Trophoblast cell (in vitro differentiated cells and primary cell): ENCODE measurements at regions not wholly inside any gene's neighbourhood (a gene's known extent, or its start where the extent isn't known, plus 50 kb on each side); places are given as distances from the start of the nearest gene placed in this dataset.

ENCODE experiments used
- DNase-seq, 2 donors: peaks; one replicate each; pipeline ENCODE4 v3.0.0-alpha.2; 2016
- H2AFZ ChIP-seq: 2 replicates; pipeline ENCODE4 v1.6.1; 2013; ENCODE audit warnings: low read length, moderate library complexity, mild to moderate bottlenecking; ENCODE audit not compliant: insufficient read depth, poor library complexity
- H2AK5ac ChIP-seq: 2 replicates; pipeline ENCODE4 v1.6.1; 2013; ENCODE audit warnings: mild to moderate bottlenecking, low read length
- H2BK120ac ChIP-seq: 2 replicates; pipeline ENCODE4 v1.6.1; 2013; ENCODE audit warnings: low read length, mild to moderate bottlenecking, moderate library complexity; ENCODE audit not compliant: insufficient read depth, poor library complexity
- H2BK12ac ChIP-seq: 2 replicates; pipeline ENCODE4 v1.6.1; 2013; ENCODE audit warnings: mild to moderate bottlenecking, low read length, moderate library complexity
- H2BK5ac ChIP-seq: 2 replicates; pipeline ENCODE4 v1.6.1; 2013; ENCODE audit warnings: low read length, low read depth, moderate library complexity, mild to moderate bottlenecking; ENCODE audit not compliant: poor library complexity
- H3K14ac ChIP-seq: 2 replicates; pipeline ENCODE4 v1.6.1; 2013; ENCODE audit warnings: mild to moderate bottlenecking, low read length
- H3K18ac ChIP-seq: 2 replicates; pipeline ENCODE4 v1.6.1; 2013; ENCODE audit warnings: mild to moderate bottlenecking, low read length
- H3K23ac ChIP-seq: 2 replicates; pipeline ENCODE4 v1.6.1; 2013; ENCODE audit warnings: low read length
- H3K27ac ChIP-seq: 2 replicates; pipeline ENCODE4 v1.5.1; 2013; ENCODE audit warnings: low read depth, mild to moderate bottlenecking, inconsistent platforms, low read length, moderate library complexity
- H3K27me3 ChIP-seq: 2 replicates; pipeline ENCODE4 v1.6.1; 2013; ENCODE audit warnings: inconsistent platforms, mild to moderate bottlenecking, low read length, moderate library complexity; ENCODE audit not compliant: insufficient read depth
- H3K36me3 ChIP-seq, 2 experiments: 1 replicate in 1 of 2; 2 replicates in 1 of 2; pipeline ENCODE4 v1.6.1; 2013; ENCODE audit warnings: low read length in 2 of 2, mild to moderate bottlenecking in 2 of 2, moderate library complexity in 1 of 2; ENCODE audit not compliant: insufficient read depth in 2 of 2, control insufficient read depth in 1 of 2
- H3K4ac ChIP-seq: 2 replicates; pipeline ENCODE4 v1.6.1; 2013; ENCODE audit warnings: low read depth, mild to moderate bottlenecking, low read length, moderate library complexity
- H3K4me1 ChIP-seq, 2 experiments: 1 replicate in 1 of 2; 2 replicates in 1 of 2; pipeline ENCODE4 v1.6.1; 2013; ENCODE audit warnings: low read length in 2 of 2, mild to moderate bottlenecking in 2 of 2, moderate library complexity in 1 of 2; ENCODE audit not compliant: insufficient read depth in 2 of 2, control insufficient read depth in 1 of 2
- H3K4me2 ChIP-seq: 2 replicates; pipeline ENCODE4 v1.6.1; 2013; ENCODE audit warnings: inconsistent platforms, mild to moderate bottlenecking, low read length, moderate library complexity
- H3K4me3 ChIP-seq: 2 replicates; pipeline ENCODE4 v1.5.1; 2013; ENCODE audit warnings: mild to moderate bottlenecking, low read depth, low read length, inconsistent platforms
- H3K79me1 ChIP-seq: one replicate; pipeline ENCODE4 v1.6.1; 2013; ENCODE audit warnings: low read length
- H3K79me2 ChIP-seq: 2 replicates; pipeline ENCODE4 v1.6.1; 2013; ENCODE audit warnings: low read length, mild to moderate bottlenecking; ENCODE audit not compliant: control insufficient read depth, insufficient read depth, poor library complexity
- H3K9ac ChIP-seq: 2 replicates; pipeline ENCODE4 v1.6.1; 2013; ENCODE audit warnings: mild to moderate bottlenecking, low read length
- H3K9me3 ChIP-seq: 2 replicates; pipeline ENCODE4 v1.6.1; 2013; ENCODE audit warnings: low read depth, mild to moderate bottlenecking, control low read depth, inconsistent platforms, low read length; ENCODE audit not compliant: insufficient read depth
- H4K12ac ChIP-seq: 2 replicates; pipeline ENCODE4 v1.6.1; 2013; ENCODE audit warnings: low read depth, mild to moderate bottlenecking, low read length, moderate library complexity
- H4K8ac ChIP-seq: 2 replicates; pipeline ENCODE4 v1.6.1; 2013; ENCODE audit warnings: low read depth, mild to moderate bottlenecking, low read length, moderate library complexity
- H4K91ac ChIP-seq: one replicate; pipeline ENCODE4 v1.6.1; 2013; ENCODE audit warnings: low read depth, mild to moderate bottlenecking, low read length, moderate library complexity
- WGBS: extraction: QIAGEN DNeasy Blood & Tissue Kit; methylation state at CpG from one replicate; pipeline ENCODE4 v1.1.7; 2013; ENCODE audit warnings: missing lambda C conversion rate; ENCODE audit not compliant: insufficient read length, insufficient coverage; ENCODE audit errors: extremely low coverage; 5-methylcytosine and 5-hydroxymethylcytosine counted together

DNA sequence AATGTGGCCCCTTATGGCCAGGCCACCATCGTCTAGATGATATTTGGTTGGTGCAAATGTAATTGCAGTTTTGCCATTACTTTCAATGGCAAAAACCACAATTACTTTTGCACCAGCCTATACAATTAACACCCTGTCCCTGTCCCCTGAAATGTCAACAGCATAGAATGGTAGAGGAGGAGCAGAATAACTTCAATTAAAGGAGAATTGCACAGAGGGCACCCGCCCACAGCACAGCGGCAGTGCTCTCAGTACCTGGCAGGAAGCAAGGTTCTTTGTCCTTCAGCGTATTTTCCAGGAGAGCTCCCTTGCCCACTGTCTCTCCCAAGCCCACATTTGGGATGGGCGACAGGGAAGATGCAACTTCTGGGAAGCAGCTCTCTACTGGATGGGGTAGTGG lies 115.3 kb downstream of the TRIM29 start:
- no peaks in the 10 kb centered on the region for H3K27me3 ChIP-seq
- H3K79me1 ChIP-seq, result peaks cover 27% of the 10 kb centered on the region
- H3K9ac ChIP-seq, result no peak overlapping the region
- H2BK5ac ChIP-seq, result no peak overlapping the region
- no peak for DNase-seq
- H3K4me3 ChIP-seq, result no peak overlapping the region
- peak overlapping the region; percentile 13 for H2AK5ac ChIP-seq
- no peak overlapping the region for H3K18ac ChIP-seq
- H3K27ac ChIP-seq, result no peak overlapping the region
- H3K9me3 ChIP-seq, result no peaks in the 10 kb centered on the region
- H3K36me3 ChIP-seq, result no peaks in the 10 kb centered on the region
- H3K4me2 ChIP-seq, result no peak overlapping the region
- no peak overlapping the region for H3K4ac ChIP-seq
- peaks cover 28 to 33% of the 10 kb centered on the region in 2 experiments for H3K4me1 ChIP-seq
- H2BK12ac ChIP-seq, result peak overlapping the region; percentile 21
- H4K12ac ChIP-seq, result no peak overlapping the region
- H4K91ac ChIP-seq, result peak overlapping the region; percentile 15
- no peak overlapping the region for H4K8ac ChIP-seq
- no peak overlapping the region for H2BK120ac ChIP-seq
- no peak overlapping the region for H2AFZ ChIP-seq
- H3K23ac ChIP-seq, result no peak overlapping the region
- H3K79me2 ChIP-seq, result no peaks in the 10 kb centered on the region
- WGBS, result no CpG with 5 or more reads among the region's 5 CpGs
- H3K14ac ChIP-seq, result peak overlapping the region; percentile 7

- no peak overlapping the region for H2AK5ac ChIP-seq
- no peak overlapping the region for H3K14ac ChIP-seq
- H3K79me2 ChIP-seq, result no peaks in the 10 kb centered on the region
- H3K27ac ChIP-seq, result peak overlapping the region; percentile 31
- H3K9ac ChIP-seq, result no peak overlapping the region
- no peak overlapping the region for H3K18ac ChIP-seq
- H4K8ac ChIP-seq, result no peak overlapping the region
- no peak overlapping the region for H2AFZ ChIP-seq
- no peak overlapping the region for H3K4me3 ChIP-seq
- no peak overlapping the region for H3K4me2 ChIP-seq
- no peak for DNase-seq
- H3K23ac ChIP-seq, result no peak overlapping the region
- no peak overlapping the region for H4K12ac ChIP-seq
- peaks cover 26 to 33% of the 10 kb centered on the region in 2 experiments for H3K4me1 ChIP-seq
- H3K27me3 ChIP-seq, result no peaks in the 10 kb centered on the region
- peak overlapping the region; percentile 53 for H4K91ac ChIP-seq
- H3K79me1 ChIP-seq, result peaks cover 27% of the 10 kb centered on the region
- H2BK5ac ChIP-seq, result no peak overlapping the region
- H2BK120ac ChIP-seq, result no peak overlapping the region
- H3K9me3 ChIP-seq, result no peaks in the 10 kb centered on the region
- WGBS, result no CpG with 5 or more reads among the region's 5 CpGs
- no peaks in the 10 kb centered on the region for H3K36me3 ChIP-seq
- no peak overlapping the region for H3K4ac ChIP-seq
- H2BK12ac ChIP-seq, result no peak overlapping the region
These were observed 115.9 kb downstream of the TRIM29 start for GRCh38 chr11:120021978-120022377.

GRCh38 chr11:120021391-120021953 lies 116.4 kb downstream of the TRIM29 start:
- no CpG with 5 or more reads among the region's 7 CpGs for WGBS

GRCh38 chr11:120020981-120021380 lies 116.9 kb downstream of the TRIM29 start:
- WGBS, result no CpG with 5 or more reads among the region's 2 CpGs

More at GRCh38 chr11:120021391-120021953, 116.4 kb downstream of the TRIM29 start:
- H3K79me1 ChIP-seq, result peaks cover 27% of the 10 kb centered on the region
- H2AK5ac ChIP-seq, result no peak overlapping the region
- no peak overlapping the region for H3K18ac ChIP-seq
- DNase-seq, result peak; percentile 46 to 82
- no peak overlapping the region for H2BK12ac ChIP-seq
- peaks cover 26 to 33% of the 10 kb centered on the region in 2 experiments for H3K4me1 ChIP-seq
- H3K9ac ChIP-seq, result no peak overlapping the region
- peak overlapping the region; percentile 13 for H3K4me2 ChIP-seq
- no peak overlapping the region for H3K4ac ChIP-seq
- H3K4me3 ChIP-seq, result no peak overlapping the region
- no peaks in the 10 kb centered on the region for H3K79me2 ChIP-seq
- H3K27ac ChIP-seq, result peak overlapping the region; percentile 31
- no peak overlapping the region for H4K12ac ChIP-seq
- H3K9me3 ChIP-seq, result no peaks in the 10 kb centered on the region
- no peak overlapping the region for H3K14ac ChIP-seq
- no peaks in the 10 kb centered on the region for H3K27me3 ChIP-seq
- H4K8ac ChIP-seq, result no peak overlapping the region
- H3K36me3 ChIP-seq, result no peaks in the 10 kb centered on the region
- no peak overlapping the region for H3K23ac ChIP-seq
- H4K91ac ChIP-seq, result peak overlapping the region; percentile 53
- no peak overlapping the region for H2AFZ ChIP-seq
- H2BK5ac ChIP-seq, result peak overlapping the region; percentile 34
- H2BK120ac ChIP-seq, result no peak overlapping the region

More at GRCh38 chr11:120020981-120021380, 116.9 kb downstream of the TRIM29 start:
- Histone ChIP-seq H3K9me3 (no peaks in the 10 kb centered on the region), H3K4me3 (no peak overlapping the region), H2AK5ac (no peak overlapping the region), H4K12ac (no peak overlapping the region), H4K91ac (peak overlapping the region; percentile 36), H3K4me2 (peak overlapping the region; percentile 13), H3K18ac (no peak overlapping the region), H3K4ac (no peak overlapping the region), H3K4me1 (peaks cover 26 to 33% of the 10 kb centered on the region in 2 experiments), H3K23ac (no peak overlapping the region), H3K27ac (peak overlapping the region; percentile 31), H2BK12ac (peak overlapping the region; percentile 29), H3K36me3 (no peaks in the 10 kb centered on the region), H3K79me1 (peaks cover 25% of the 10 kb centered on the region), H4K8ac (no peak overlapping the region), H3K9ac (no peak overlapping the region), H2AFZ (no peak overlapping the region), H2BK120ac (no peak overlapping the region), H3K27me3 (no peaks in the 10 kb centered on the region), H3K79me2 (no peaks in the 10 kb centered on the region), H3K14ac (no peak overlapping the region), H2BK5ac (peak overlapping the region; percentile 34)
- peak in 1 of 2 donors; percentile 18 for DNase-seq
